Peyer's patch (tissue), 4 donors: ENCODE measurements at regions not wholly inside any gene's neighbourhood (a gene's known extent, or its start where the extent isn't known, plus 50 kb on each side); places are given as distances from the start of the nearest gene placed in this dataset.

Source experiments
- DNase-seq, 3 donors: peaks; one replicate each; pipeline ENCODE4 v3.0.0-alpha.2; 2017 to 2019
- H3K27ac ChIP-seq, 4 donors: fragments of 200-600 bp; sonication (generic); one replicate each; pipeline ENCODE4 v1.5.1; 2016 to 2019
- H3K27me3 ChIP-seq, 2 donors: fragments of 200-600 bp; sonication (generic); one replicate each; pipeline ENCODE4 v1.5.1; 2019
- H3K36me3 ChIP-seq, 3 donors: fragments of 200-600 bp; sonication (generic); one replicate each; pipeline ENCODE4 v1.5.1; 2016 to 2019
- H3K4me1 ChIP-seq, 4 donors: fragments of 200-600 bp; sonication (generic); one replicate each; pipeline ENCODE4 v1.5.1; 2016 to 2019
- H3K4me3 ChIP-seq, 4 donors: fragments of 200-600 bp; sonication (generic); 1 replicate in 3 of 4; 2 replicates in 1 of 4; pipeline ENCODE4 v1.5.1; 2016 to 2019; ENCODE audit warnings: mild to moderate bottlenecking in 1 of 4
- H3K9me3 ChIP-seq, 4 donors: fragments of 200-600 bp; sonication (generic); one replicate each; pipeline ENCODE4 v1.5.1; 2016 to 2019; ENCODE audit warnings: mild to moderate bottlenecking in 1 of 4
- POLR2A ChIP-seq, 2 donors: fragments of 450-650 bp; IDR thresholded peaks; one replicate each; pipeline ENCODE4 v1.5.1; 2017; ENCODE audit warnings: antibody characterized with exemption in 2 of 2, mild to moderate bottlenecking in 2 of 2, moderate library complexity in 2 of 2
- TF ChIP-seq, protein P1 (sequence below), 6 experiments: fragments of 450-650 bp in 4 of 6; fragments of 200-600 bp in 2 of 6; sonication (generic) in 1 of 6; IDR thresholded peaks; one replicate each; pipeline ENCODE4 v1.5.1; 2017 to 2019; ENCODE audit warnings: antibody characterized with exemption in 6 of 6, mild to moderate bottlenecking in 3 of 6, moderate library complexity in 1 of 6

GRCh38 chr9:29144476-29144875 lies 1571.2 kb upstream of the C9orf72 start:
- H3K36me3 ChIP-seq, result no peaks in the 10 kb centered on the region
- no peak overlapping the region for H3K27ac ChIP-seq
- no peaks in the 10 kb centered on the region for H3K4me1 ChIP-seq
- no peaks in the 10 kb centered on the region for H3K27me3 ChIP-seq
- H3K4me3 ChIP-seq, result no peak overlapping the region
- TF ChIP-seq, protein P1, sequence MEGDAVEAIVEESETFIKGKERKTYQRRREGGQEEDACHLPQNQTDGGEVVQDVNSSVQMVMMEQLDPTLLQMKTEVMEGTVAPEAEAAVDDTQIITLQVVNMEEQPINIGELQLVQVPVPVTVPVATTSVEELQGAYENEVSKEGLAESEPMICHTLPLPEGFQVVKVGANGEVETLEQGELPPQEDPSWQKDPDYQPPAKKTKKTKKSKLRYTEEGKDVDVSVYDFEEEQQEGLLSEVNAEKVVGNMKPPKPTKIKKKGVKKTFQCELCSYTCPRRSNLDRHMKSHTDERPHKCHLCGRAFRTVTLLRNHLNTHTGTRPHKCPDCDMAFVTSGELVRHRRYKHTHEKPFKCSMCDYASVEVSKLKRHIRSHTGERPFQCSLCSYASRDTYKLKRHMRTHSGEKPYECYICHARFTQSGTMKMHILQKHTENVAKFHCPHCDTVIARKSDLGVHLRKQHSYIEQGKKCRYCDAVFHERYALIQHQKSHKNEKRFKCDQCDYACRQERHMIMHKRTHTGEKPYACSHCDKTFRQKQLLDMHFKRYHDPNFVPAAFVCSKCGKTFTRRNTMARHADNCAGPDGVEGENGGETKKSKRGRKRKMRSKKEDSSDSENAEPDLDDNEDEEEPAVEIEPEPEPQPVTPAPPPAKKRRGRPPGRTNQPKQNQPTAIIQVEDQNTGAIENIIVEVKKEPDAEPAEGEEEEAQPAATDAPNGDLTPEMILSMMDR (IDR thresholded peaks at IDR 0.05), result no peak
- TF ChIP-seq POLR2A (IDR thresholded peaks at IDR 0.05), result no peak
- no peaks in the 10 kb centered on the region for H3K9me3 ChIP-seq
- no peak for DNase-seq

DNA sequence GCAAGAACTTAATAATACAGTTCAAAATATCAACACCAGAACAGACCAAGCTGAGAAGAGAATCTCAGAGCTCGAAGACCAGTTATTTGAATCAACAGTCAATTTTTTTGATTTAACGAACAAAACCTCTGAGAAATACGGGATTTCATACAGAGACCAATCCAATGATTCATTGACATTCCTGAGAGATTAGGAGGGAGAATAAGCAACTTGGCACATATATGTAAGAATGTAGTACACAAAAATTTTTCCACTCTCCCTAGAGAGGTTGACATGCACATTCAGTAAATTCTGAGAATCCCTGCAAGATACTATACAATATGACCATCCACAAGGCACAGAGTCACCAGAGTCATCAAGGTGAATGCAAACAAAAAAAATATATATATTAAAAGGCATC lies 1577.3 kb upstream of the C9orf72 start:
- no peak overlapping the region for H3K4me3 ChIP-seq
- no peaks in the 10 kb centered on the region for H3K9me3 ChIP-seq
- no peak for TF ChIP-seq POLR2A (IDR thresholded peaks at IDR 0.05)
- TF ChIP-seq, protein P1 (IDR thresholded peaks at IDR 0.05), result no peak
- H3K27me3 ChIP-seq, result no peaks in the 10 kb centered on the region
- H3K36me3 ChIP-seq, result no peaks in the 10 kb centered on the region
- no peak overlapping the region for H3K27ac ChIP-seq
- H3K4me1 ChIP-seq, result no peaks in the 10 kb centered on the region
- no peak for DNase-seq

GRCh38 chr9:29160763-29161353 lies 1587.6 kb upstream of the C9orf72 start:
- DNase-seq, result no peak
- Histone ChIP-seq H3K4me1 (no peaks in the 10 kb centered on the region), H3K27me3 (no peaks in the 10 kb centered on the region), H3K27ac (no peak overlapping the region), H3K9me3 (no peaks in the 10 kb centered on the region), H3K36me3 (no peaks in the 10 kb centered on the region), H3K4me3 (no peak overlapping the region)
- TF ChIP-seq, protein P1 (IDR thresholded peaks at IDR 0.05), result no peak
- no peak for TF ChIP-seq POLR2A (IDR thresholded peaks at IDR 0.05)

GRCh38 chr9:29174136-29174535 lies 1600.9 kb upstream of the C9orf72 start:
- no peaks in the 10 kb centered on the region for H3K9me3 ChIP-seq
- TF ChIP-seq, protein P1 (IDR thresholded peaks at IDR 0.05), result no peak
- no peak for TF ChIP-seq POLR2A (IDR thresholded peaks at IDR 0.05)
- no peak for DNase-seq
- H3K27ac ChIP-seq, result no peak overlapping the region
- H3K4me1 ChIP-seq, result no peaks in the 10 kb centered on the region
- H3K36me3 ChIP-seq, result no peaks in the 10 kb centered on the region
- H3K4me3 ChIP-seq, result no peak overlapping the region
- no peaks in the 10 kb centered on the region for H3K27me3 ChIP-seq

DNA sequence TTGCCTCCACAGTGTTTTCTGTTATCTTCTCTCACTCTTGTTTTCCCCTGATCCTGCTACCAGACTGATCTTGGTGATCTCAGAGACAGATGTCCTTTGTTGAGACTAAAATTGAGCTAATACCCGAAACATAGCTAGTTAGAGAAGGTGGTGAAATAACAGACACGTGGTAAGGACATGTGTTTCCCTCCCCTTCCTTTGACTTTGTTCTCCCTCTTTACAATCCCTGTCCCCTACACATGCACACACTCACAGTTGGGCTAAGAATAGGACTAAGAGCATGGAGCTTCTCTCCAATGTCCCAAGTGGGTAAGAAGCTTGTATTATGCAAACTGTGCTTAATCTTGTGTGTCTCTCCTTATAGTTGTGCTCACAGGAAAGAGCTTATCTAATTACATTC lies 1603.0 kb upstream of the C9orf72 start:
- no peak for TF ChIP-seq POLR2A (IDR thresholded peaks at IDR 0.05)
- TF ChIP-seq, protein P1 (IDR thresholded peaks at IDR 0.05), result no peak
- no peak overlapping the region for H3K27ac ChIP-seq
- no peaks in the 10 kb centered on the region for H3K4me1 ChIP-seq
- DNase-seq, result no peak
- no peaks in the 10 kb centered on the region for H3K36me3 ChIP-seq
- H3K27me3 ChIP-seq, result no peaks in the 10 kb centered on the region
- no peaks in the 10 kb centered on the region for H3K9me3 ChIP-seq
- no peak overlapping the region for H3K4me3 ChIP-seq

DNA sequence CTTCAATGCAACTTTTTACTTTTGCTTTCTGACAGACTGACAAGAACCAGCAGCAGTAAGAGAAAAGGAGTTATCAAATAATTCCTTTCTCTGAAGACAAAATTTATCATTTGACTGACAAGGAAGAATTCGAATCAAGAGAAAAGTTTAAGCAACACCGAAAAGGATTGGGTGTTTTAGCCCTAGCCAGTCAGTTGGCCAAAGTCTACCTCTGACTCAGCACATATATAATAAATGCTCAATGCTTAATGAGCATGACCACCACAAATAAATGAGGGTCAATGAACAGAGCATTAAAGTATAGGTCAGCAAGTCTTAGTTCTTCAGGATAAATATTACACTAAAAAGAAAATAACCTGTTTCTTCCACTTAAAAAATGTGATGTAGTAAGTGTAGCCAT lies 1603.5 kb upstream of the C9orf72 start:
- no peaks in the 10 kb centered on the region for H3K27me3 ChIP-seq
- TF ChIP-seq POLR2A (IDR thresholded peaks at IDR 0.05), result no peak
- TF ChIP-seq, protein P1 (IDR thresholded peaks at IDR 0.05), result no peak
- no peak overlapping the region for H3K27ac ChIP-seq
- no peaks in the 10 kb centered on the region for H3K9me3 ChIP-seq
- DNase-seq, result no peak
- H3K4me3 ChIP-seq, result no peak overlapping the region
- no peaks in the 10 kb centered on the region for H3K36me3 ChIP-seq
- no peaks in the 10 kb centered on the region for H3K4me1 ChIP-seq
